GM19372 (cell line): ENCODE measurements at regions not wholly inside any gene's neighbourhood (a gene's known extent, or its start where the extent isn't known, plus 50 kb on each side); places are given as distances from the start of the nearest gene placed in this dataset.

Experiments
- ATAC-seq: cut with Tn5 transposase; IDR thresholded peaks from one replicate; pipeline ENCODE4 v1.9.1; 2021; ENCODE audit warnings: mild to moderate bottlenecking, low read depth, moderate library complexity; ENCODE audit not compliant: unreplicated experiment

DNA sequence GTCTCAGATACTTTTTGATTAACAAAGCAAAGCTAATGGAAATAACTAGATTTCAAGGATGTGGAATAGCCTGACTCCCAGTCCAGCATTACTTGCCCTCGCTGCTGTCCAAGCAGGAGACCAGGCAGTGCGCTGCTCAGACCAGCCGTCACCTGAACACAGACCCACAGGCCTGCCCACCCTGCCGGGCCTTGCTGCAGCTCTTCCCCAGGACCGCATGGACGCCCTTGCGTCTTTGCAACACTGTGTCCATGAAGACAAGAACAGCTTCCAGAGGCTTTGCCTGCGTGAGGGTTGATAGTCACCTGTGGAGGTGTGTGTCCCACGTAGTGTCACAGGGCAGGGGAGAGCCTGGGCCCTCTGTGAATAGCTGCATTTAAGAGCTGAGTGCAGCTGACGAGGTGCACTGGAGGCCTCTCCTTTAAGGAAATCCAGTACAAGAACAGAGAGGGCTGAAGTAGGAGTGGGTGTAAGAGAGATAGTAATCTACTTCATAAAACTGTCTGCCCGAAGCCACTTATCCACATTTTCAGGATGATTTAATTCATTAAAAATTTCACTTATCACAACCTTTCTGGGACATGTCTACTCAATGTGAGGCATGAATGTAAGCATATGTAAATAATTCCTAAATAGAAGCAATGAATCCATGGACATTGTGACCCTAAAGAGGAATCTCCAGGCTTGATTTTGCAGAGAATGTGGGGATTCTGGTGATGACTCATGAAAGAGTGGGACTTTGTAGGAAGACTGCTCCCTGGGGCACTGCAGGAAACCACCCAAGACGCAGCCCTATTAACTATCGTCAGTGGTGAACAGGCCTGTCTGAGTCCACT, 176.2 kb upstream of the RAB4A start:
- ATAC-seq, result no peak

DNA sequence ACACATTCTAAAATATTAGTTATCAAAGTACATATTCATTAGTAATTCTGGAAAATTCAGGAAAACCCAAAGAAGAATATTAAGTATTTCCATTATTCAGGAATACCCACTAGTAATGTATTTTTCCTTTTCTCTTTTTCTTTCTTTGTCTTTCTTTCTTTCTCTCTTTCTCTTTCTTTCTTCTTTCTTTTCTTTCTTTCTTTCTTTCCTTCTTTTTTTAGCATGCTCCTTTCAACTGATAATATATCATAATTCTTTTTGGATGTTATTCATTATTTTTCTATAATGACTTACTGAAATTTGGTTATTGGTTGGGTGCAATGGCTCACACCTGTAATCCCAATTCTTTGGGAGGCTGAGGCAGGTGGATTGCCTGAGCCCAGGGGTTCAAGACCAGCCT, 175.6 kb upstream of the RAB4A start:
- no peak for ATAC-seq

DNA sequence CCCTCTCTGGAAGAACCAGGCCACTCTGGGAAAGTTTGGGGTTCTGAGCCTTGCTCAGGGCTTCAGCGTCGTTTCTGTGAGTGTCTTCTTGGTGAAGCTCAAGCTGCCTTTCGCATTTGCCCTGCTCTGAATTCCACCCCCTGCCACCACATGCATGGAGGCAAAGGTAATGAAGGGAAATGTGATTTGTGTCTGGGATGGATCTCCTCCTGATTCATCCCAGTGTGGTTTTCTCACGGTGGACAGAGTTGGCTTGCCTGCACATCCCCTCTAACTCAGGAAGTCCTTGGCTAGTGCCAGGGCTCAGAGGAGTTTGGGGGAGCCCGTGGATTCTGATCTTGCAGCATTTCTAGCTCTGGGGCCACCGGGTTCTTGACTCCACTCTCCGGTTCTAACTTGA, 173.6 kb upstream of the RAB4A start:
- no peak for ATAC-seq

DNA sequence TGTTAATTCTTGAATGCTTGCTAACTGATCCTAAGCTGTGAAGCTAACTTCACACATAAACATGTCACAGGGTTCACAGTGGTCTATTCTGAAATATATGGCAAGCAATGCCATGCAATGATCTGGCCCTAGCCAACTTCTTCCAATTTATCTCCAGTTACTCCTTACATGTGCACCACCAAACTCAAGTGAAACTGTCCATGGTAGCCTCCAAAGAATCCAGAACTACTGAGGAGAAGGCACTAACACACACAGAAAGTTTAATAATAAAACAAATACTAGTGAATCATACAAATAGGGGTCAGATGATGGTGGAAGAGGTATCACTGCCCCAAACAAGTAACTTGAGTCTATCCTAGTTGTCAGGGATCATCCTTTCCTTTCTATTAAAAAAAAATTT, 172.6 kb upstream of the RAB4A start:
- ATAC-seq, result no peak

DNA sequence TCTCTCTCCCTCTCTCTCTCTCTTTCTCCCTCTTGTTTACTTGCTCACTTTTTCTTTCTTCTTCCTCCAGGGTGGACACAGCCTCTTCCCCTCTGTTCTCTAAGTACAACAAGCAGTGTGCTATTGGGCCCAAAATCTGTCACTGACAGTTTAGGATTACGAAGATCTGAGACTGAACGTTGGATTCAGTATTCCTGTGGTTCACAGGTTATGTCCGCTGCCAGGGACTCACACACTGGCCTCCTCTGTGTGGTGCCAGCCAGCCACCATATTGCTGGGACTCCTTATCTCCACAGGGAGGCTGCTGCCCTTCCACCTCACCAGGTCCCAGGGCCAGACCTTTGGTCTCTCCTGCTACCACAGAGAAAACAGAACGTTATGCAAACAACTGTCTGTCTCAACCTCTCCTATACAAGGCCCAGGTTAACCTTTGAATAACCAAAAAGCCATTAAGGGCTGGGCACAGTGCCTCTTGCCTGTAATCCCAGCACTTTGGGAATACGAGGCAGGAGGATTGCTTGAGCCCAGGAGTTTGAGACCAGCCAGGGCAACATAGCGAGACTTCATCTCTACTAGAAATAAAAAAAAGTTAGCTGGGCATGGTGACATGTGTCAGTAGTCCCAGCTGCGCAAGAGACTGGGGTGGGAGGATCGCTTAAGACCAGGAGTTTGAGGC, 171.9 kb upstream of the RAB4A start:
- ATAC-seq, result no peak

DNA sequence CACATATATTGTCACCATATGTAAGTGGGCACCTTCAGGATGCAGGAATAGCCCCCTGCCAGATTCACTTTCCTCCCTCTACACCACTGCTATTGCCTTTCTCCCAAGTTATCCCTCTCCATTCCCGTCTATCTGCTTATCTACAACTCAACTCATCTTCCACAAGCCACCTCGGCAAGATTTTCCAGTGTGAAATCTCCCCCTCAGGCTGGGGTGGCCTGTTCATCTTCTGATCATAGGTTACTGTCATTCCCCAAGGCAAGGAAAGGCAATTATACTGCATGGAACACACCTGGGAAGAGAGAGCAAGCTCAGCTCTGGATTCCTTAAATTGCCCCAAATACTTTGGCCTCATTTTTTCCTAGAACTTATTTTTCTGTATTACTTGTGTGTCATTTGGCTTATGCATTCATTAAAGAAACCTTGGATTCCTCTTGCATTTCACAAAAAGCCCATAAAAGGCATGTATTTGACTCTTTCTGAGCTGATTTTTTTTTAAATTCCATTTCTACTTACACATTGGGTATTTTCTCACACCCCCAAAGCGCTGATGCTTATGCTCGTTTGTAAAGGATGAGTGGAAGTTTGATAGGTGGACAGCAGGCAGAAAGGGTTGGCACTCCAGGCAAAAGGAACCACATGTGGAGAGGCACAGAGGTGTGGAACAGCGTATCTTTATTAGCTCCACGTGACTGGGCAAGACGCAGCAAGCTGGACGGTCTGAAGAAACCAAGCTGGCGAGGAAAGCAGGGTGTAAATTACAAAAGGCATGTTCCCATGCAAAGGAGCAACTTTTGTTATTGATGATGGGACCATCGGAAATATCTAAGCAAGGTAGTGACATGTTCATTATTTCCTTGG, 169.7 kb upstream of the RAB4A start:
- no peak for ATAC-seq

DNA sequence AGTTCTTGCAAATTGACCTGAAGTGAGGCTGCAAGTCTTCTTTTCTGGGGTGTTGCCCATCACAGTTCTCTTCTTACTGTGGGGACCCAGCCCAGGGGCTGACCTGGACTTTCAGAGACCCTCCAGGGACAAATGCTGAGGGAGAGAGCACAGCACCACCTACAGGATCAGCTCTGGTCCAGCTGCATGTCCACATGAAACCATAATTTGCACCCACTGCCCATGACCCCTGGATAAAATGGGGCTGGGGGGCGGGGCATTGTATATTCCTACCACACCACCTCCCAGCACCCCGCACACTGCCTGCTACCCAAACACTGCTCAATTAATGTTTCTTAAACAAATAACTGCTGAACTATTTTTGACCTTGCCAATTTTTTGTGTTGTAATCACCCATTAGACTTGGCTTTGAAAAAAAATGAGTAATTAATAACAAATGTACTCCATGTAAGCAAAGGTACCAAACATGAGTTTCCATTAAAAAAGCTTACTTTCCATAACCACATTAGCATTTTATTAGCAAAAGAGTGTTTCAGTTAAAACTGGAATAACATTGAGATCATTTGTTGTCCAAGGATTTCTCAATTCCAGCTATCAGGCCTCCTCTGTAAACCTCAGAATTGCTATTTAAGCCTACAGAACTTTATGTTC, 168.0 kb upstream of the RAB4A start:
- ATAC-seq, result no peak

DNA sequence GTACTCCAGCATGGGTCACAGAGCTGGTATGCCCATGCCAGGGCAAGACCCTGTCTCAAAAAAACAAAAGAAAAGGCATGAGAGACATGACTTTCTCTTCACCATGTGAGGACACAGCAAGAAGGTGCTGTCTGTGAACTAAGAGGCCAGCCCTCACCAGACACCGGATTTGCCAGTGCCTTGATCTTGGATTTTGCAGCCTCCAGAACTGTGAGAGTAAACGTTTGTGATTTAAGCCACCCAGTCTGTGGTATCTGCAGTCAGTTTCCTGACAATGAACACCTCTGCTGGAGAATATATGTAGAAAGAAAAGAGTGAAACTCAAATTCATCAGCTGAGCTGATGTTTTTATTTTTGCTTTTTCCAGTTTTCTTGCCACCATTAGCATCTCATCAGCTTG, 166.3 kb upstream of the RAB4A start:
- ATAC-seq, result no peak

DNA sequence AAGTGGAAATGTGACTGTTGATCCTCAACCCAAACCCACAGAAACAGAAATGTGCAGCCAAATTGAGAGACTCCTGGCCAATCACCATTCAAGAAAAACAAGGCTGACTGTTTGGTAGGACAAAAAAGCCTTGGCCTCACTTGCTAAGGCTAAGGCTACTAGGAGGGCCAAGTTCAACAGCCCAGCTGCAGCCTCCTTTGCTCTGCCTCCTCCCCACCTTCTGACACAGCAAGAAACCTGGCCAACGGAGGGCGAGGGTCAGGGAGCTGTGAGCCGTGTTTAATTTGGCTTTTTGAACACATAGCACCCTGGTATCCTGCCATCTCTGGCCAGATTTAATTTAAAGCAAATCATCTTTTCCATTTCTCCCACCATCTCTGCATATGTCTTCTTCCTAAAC, 165.8 kb upstream of the RAB4A start:
- ATAC-seq, result no peak

DNA sequence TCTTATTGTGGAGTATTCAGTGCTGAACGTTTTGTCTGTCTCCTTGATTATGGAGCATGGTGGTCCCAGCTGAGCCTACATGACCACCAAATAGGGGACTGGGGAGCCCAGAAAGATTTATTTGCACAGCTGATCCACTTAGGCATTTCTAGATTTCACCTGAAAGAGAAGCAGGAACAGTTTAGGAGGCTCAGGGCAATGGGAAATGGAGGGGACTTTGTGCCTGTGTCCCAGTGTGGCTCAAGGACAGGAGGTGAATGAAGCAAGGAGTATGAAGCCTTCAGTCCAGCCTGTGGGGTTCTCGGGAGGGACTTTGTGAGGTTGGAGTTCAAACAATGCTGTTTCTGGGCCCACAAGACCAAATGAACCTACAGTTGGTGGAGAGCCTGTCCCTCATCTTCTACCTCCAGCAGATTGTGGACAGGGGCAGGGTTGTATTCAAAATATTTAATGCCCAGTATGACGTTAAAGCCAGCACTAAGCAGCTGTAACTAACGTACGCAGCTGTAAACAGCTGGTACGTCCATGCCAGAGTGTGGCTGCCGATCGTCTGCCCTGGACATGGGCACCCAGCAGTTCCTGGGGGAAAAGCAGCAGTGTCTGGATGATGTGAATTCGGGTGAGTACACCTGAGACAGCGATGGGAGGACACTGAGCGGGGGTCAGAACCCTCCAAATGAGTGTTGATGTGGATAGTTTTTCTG, 164.9 kb upstream of the RAB4A start:
- no peak for ATAC-seq

DNA sequence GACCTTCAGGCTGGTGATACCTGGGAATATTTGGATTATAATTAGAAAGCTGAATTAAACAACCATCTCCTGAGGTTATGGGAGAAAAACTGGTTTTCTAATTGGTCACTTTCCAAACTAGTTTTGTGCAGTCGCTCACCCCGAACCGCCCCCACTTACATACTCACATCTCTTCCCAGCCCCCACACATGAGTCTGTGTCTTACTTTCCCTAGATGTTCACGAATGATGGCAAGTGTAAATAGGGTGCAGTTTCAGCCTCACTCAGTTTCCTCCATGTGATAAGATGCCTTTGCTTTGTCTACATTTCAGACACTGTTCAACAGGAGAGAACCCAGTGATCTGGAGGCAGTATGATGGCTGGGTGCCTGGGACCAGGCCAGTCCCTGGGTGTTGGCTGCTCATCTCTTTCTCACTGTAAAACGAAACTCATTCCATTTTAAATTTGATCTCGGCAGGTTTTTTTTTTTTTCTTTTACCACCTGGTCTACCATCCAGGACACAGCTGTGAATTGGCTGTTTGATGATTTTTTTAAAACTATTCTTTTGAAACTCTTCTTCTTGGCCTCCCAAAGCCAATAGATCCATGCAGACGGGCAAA, 164.3 kb upstream of the RAB4A start:
- ATAC-seq, result no peak

DNA sequence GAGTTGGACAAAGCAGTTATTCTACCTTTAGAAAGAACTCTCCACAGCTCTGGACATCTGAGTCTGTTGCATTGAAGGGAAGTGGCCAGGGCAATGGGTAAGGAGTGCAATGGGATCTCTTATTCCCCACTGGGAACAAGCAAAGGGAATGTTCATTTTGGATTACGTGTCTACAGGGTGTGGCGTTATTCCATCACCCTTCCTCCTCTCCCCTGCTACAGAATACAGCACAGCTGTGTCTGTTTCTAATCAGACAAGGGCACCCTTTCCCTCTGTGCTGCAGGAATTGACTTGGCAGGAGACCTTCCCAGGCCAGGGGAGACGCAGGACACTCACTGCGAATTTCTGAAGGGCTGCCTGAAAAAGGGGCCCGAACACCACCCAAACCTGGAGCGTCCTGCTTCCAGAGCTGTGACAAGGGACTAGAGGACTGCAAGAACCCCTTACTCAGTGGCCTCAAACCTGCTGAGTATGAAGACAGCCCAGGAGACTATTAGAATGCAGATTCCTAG, 163.6 kb upstream of the RAB4A start:
- no peak for ATAC-seq

DNA sequence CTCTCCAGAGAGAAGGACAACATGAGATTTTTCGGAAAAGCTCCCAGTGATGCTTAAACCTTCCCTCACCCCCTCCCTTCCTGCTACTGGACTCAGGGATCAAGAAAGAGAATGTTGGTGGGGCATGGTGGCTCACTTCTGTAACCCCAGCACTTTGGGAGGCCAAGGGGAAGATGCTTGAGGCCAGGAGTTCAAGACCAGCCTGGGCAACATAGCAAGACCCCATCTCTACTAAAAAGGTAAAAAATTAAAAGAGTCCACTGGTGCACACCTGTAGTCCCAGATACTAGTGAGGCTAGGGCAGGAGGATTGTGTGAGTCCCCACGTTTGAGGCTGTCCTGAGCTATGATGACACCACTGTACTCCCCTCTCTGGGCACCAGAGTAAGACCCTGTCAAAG, 162.9 kb upstream of the RAB4A start:
- no peak for ATAC-seq

DNA sequence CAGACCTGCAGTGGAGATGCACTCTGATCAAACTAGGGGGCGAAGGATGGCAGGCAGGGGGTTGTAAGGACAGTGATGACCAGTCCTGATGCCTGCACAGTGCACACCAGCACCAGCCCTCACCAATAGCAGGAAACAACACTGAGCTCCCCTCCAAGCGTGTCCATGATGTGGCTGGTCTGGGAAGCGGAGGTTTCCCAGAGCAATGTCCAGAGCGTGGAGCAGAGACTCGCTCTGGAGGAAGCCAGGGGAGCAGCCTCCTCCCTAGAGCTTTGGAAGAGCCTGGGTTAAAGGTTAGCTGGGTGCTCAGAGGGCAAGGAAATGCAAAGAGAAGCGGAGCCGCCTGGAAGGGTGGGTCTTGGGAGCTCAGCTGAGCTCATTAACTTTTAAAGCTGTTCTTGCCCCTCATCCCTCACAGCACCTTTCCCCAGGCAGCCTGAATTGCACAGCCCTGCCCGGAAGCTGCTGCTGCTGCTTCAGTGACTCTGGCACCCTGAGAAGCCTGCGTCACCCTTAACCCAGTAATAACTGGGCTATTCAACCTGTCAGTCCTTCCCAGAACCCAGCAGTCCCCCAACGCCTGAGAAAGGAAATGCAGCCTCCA, 162.2 kb upstream of the RAB4A start:
- ATAC-seq, result no peak

DNA sequence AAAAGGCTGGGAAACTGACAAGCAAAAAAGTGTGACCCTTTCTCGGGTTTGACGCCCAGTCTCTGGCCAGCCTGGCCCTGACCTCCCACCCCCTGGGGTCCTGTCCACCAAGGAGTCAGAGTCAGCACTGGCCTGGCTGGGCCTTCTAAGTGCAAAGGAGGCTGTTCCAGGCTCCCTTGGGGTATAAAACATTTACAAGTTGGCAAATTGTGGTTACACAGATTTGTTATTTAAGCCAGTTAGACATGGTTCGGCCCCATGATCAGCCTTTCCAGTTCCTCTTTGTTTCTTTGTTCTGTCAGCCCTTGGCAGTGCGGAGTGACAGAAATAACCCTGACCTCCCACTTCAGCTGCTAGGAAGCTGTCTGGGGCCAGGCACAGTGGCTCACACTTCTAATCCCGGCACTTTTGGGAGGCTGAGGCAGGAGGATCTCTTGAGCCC, 161.6 kb upstream of the RAB4A start:
- ATAC-seq, result no peak

DNA sequence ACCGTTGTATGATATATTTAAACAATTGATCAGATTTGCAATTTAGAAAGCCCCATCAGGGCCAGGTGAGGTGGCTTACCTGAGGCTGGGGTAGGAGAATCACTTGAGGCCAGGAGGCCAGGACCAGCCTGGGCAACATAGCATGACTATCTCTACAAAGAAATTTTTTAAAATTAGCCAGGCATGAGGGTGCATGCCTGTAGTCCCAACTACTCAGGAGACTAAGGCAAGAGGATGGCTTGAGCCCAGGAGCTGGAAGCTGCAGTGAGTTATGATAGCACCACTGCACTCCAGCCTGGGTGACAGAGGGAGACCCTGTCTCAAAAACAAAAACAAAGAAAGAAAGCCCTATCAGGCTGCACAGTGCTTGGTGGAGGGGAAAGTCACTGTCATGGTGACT, 159.9 kb upstream of the RAB4A start:
- ATAC-seq, result no peak

DNA sequence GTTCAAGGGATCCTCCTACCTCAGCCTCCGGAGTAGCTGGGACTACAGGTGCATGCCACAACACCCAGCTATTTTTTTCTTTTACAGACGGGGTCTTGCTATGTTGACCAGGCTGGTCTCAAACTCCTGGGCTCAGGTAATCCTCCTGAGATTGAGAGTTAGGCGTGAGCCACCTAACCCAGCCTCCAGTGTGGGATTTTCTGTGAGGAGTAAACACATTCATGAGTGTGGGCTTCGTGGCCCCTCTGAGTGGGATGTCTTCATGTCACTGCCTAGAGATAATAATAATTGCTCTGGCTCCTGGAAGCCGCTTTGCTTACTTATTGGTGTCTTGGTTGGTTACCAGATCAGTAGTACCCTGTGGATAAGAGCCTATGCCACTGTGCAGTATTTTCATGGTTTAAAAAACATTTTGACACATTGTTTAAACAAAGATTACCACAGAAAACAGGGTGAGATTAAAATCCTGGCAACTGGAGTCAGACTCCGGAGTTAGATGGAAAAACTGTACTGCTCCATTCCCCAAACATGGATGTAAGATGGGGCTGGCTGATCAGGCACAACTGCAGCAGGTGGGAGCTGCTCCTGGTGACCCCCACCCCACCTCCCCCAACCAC, 159.1 kb upstream of the RAB4A start:
- no peak for ATAC-seq

DNA sequence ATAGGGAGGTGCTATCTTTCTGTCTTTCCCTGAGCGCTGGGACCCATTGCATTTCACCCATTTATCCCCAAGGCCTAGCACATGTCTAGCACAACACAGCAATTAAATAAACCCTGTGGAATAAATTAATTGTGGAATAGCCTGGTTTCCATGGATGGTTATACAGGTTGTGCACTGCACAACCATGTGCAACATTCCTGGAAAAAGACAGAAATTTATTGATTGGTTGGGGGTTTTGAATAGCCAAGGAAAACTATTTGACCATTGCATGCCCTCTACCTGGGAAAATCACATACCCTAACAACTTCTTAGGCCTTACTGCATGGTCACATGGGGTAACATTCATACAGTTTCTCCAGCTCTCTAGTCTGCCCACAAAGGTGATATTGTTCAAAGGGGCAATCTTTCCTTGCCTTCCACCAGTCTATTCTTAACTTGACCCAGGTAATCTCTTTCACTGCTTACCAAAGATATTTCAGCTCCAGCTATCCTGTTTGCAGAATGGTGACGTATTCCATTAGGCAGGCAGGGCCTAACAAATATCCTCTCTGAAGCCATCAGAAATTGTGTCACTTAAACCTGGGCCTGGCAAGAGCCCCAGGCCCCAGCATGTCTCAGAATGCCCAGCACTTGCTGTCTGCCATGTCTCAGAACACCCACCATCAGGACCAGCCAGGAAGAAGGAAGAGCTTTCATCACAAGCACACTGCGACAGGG, 157.9 kb upstream of the RAB4A start:
- no peak for ATAC-seq
